Activated naive CD4-positive, alpha-beta T cell treated with Interleukin-2 at 50 U/mL for 16 hours (primary cell): ENCODE measurements at regions not wholly inside any gene's neighbourhood (a gene's known extent, or its start where the extent isn't known, plus 50 kb on each side); places are given as distances from the start of the nearest gene placed in this dataset.
A peak's percentile ranks its signal among the peaks of the same experiment; 100 is the strongest.
"Not testable (repeated sequence)": the region's sequence is repeated elsewhere in the genome, so short reads cannot be mapped to it uniquely, and the experiment has no call there.

Experiments used
- DNase-seq: peaks from one replicate; pipeline ENCODE4 v3.0.0-alpha.2; 2020

DNA sequence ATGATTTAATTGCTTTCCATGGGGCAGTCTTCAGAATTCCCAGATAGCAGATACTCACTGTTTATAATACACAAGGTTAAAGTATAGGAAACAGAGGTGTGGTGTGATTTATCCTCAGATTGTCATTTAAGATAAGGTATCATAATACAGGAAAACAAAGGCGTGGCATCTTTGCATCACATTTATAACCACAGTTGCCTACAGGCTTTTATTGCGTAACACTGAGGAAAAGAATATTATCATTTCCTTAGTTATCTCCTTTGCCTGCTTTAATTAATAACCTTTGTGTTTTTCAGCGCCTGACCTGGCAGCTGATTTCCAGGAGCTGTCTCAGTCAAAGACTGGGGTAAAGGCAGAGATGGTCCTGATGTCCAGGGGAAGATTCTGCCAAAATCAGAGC is 68.8 kb downstream of the SSX7 start:
- no peak for DNase-seq

GRCh38 chrX:52577464-52578173 is 60.8 kb upstream of the XAGE1B start:
- no peak for DNase-seq

DNA sequence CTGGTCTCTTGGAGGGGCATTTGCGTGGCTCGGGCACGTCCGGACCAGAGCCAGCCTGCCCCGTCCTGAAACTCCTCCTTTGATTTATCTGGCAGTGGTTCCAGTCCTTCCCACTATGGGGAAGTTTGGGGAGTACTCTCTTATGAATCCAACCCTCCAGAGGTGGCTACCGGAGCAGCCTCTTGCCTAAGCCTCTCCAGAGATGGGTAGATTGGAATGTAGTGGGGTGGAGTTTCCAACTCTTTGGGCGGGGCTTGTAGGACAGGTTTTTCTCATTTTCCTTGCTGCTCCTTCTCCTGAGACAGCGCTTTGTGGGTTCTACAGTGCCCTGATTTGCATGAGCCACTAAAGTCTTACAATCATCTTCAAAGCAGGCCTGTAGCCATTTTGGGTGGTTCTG is 60.1 kb upstream of the XAGE1B start:
- no peak for DNase-seq

DNA sequence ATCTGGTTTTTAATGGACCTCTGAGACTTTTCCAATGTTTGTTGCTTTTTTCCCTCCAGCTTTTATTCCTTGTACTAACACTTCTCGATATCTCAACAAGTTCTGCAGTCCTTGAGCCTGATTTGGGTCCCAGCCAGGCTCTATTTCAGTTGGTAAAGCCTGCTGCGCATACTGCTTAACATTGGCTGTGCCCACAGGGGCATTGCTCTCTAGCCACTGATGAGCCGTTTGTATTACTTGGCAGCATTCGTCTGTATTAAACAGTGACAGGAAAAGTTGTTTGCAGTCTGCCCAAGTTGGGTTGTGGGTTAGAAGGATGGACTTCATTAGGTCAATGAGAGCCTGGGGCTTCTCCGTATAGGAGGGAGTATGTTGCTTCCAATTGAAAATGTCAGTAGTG is 59.6 kb upstream of the XAGE1B start:
- DNase-seq, result no peak

DNA sequence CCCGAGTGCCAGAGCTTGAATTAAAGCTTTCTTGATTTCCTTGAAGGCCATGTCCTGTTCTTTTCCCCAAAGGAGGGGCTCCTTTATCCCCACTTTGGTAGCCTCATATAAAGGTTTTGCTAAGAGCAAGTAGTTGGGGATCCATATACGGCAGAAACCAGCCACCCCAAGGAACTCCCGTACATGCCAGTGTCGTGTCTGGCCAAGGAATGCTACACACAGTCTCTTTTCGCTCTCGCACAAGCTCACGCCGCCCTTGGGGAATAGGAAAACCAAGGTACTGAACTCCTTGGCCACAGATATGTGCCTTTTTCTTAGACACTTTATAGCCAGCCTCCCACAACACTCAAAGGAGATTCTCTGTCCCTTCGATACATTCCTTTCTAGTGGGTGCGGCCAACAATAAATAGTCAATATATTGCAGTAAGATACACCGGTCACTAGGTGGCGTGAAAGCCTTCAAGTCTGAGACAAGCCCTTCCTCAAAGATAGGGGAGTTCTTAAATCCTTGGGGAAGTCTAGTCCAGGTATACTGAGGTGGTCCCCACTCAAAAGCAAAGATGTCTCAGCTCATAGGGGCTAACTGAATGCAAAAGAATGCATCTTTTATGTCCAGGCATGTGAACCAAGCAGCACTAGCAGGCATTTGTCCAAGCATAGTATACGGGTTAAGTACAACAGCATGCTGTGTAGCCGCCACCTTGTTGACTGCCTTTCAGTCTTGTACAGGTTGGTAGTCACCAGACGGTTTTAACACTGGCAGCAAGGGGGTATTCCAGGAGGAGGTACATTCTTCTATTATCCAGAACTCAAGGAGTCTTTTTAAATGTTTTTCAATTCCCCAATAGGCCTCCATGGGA is 57.8 kb upstream of the XAGE1B start:
- peak; percentile 2 for DNase-seq

DNA sequence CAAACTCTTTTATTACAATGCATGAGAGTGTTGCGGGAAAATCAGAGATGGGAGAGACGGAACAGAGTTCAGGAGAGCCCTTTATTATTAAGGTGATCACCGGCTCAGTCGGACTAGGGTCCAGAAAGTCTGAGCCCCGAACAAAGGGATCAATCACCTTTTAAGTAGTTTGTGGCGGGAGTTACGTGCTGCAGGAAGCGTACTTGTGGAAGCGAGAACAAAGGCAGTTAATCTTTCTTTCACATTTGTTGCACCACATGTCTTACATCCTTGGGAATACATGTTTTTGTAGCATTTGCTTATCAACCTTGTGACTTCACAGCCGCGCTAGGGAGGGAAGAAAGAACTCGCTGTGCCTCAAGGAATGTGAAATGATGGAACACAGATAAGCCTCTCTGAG is 51.3 kb upstream of the XAGE1B start:
- not testable (repeated sequence) for DNase-seq
